ENCODE measurements at regions not wholly inside any gene's neighbourhood (a gene's known extent, or its start where the extent isn't known, plus 50 kb on each side); places are given as distances from the start of the nearest gene placed in this dataset.

DNA sequence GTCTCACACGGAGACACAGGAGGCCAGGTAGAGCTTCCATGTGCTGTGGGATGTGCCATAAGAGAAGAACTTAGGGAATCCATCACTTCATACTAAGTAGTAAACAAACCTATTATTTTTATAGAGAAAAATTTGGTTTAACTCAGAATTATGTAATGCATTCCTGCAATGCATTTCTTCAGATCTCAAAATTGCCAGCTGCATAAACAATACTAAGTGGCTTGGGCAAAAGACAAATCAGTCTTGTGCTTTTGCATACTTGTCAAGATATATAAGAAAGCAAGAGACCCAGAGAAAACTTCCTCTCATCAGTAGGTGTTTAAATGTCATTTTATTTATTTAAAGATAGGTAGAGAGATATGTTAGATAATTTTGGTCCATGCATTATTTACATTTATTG is 382.1 kb upstream of the CTSO start:
- TF ChIP-seq POLR2A (IDR thresholded peaks at IDR 0.05): no peak
- TF ChIP-seq, protein P1, sequence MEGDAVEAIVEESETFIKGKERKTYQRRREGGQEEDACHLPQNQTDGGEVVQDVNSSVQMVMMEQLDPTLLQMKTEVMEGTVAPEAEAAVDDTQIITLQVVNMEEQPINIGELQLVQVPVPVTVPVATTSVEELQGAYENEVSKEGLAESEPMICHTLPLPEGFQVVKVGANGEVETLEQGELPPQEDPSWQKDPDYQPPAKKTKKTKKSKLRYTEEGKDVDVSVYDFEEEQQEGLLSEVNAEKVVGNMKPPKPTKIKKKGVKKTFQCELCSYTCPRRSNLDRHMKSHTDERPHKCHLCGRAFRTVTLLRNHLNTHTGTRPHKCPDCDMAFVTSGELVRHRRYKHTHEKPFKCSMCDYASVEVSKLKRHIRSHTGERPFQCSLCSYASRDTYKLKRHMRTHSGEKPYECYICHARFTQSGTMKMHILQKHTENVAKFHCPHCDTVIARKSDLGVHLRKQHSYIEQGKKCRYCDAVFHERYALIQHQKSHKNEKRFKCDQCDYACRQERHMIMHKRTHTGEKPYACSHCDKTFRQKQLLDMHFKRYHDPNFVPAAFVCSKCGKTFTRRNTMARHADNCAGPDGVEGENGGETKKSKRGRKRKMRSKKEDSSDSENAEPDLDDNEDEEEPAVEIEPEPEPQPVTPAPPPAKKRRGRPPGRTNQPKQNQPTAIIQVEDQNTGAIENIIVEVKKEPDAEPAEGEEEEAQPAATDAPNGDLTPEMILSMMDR (IDR thresholded peaks at IDR 0.05): no peak

Measured in lower leg skin (tissue), 3 donors.